Stimulated activated naive CD8-positive, alpha-beta T cell treated with anti-CD3 and anti-CD28 coated beads, Interleukin-15, amount 100 ng/mL, for 72 hours (primary cell): ENCODE measurements at regions not wholly inside any gene's neighbourhood (a gene's known extent, or its start where the extent isn't known, plus 50 kb on each side); places are given as distances from the start of the nearest gene placed in this dataset.
A peak's percentile ranks its signal among the peaks of the same experiment; 100 is the strongest.

Experiments used
- ATAC-seq: fragments of 150-1000 bp; cut with Tn5 transposase; 2 replicates; pipeline ENCODE4 v1.10.0; 2021; ENCODE audit warnings: mild to moderate bottlenecking, moderate library complexity
- DNase-seq, 2 donors: peaks; one replicate each; pipeline ENCODE4 v3.0.0; 2021 to 2022
- H3K27ac Mint-ChIP-seq, 2 donors: one replicate each; pipeline ENCODE4 v1.8.0; 2022; ENCODE audit warnings: mild to moderate bottlenecking in 2 of 2, mixed read lengths in 2 of 2, moderate library complexity in 2 of 2
- H3K27me3 Mint-ChIP-seq: one replicate; pipeline ENCODE4 v1.8.0; 2022; ENCODE audit warnings: mixed read lengths
- H3K4me1 Mint-ChIP-seq: one replicate; pipeline ENCODE4 v1.8.0; 2022; ENCODE audit warnings: mild to moderate bottlenecking, mixed read lengths
- H3K4me3 Mint-ChIP-seq, 2 donors: one replicate each; pipeline ENCODE4 v1.8.0; 2022; ENCODE audit warnings: mild to moderate bottlenecking in 2 of 2, mixed read lengths in 2 of 2, moderate library complexity in 1 of 2
- H3K9me3 Mint-ChIP-seq, 2 donors: one replicate each; pipeline ENCODE4 v1.8.0; 2022; ENCODE audit warnings: mixed read lengths in 2 of 2

DNA sequence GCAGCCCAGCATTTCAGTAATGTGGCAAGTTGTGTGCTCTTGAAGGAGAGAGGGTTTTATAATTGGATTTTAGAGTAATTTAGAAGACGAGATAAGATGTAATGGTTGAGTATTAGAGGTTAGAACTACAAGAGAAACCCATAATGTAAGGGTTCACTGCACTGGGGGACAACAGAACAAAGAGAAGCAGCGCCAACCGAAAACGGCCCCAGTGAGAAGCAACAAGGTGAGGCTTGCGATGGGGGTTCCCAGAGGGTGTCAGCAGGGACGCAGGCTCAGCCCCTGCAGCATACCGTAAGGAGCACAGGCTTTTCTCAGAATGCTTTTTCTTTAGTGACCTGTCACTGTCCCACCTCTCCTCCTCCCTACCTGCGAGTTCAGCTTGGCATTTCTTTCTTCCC, 183.9 kb upstream of the ETAA1 start:
- Mint-ChIP-seq H3K27me3 (no peaks in the 10 kb centered on the region), H3K4me3 (no peak overlapping the region), H3K4me1 (no peaks in the 10 kb centered on the region), H3K27ac (no peak overlapping the region), H3K9me3 (peaks cover 0 to 4% of the 10 kb centered on the region in 2 donors)
- ATAC-seq (no peak), DNase-seq (no peak)

DNA sequence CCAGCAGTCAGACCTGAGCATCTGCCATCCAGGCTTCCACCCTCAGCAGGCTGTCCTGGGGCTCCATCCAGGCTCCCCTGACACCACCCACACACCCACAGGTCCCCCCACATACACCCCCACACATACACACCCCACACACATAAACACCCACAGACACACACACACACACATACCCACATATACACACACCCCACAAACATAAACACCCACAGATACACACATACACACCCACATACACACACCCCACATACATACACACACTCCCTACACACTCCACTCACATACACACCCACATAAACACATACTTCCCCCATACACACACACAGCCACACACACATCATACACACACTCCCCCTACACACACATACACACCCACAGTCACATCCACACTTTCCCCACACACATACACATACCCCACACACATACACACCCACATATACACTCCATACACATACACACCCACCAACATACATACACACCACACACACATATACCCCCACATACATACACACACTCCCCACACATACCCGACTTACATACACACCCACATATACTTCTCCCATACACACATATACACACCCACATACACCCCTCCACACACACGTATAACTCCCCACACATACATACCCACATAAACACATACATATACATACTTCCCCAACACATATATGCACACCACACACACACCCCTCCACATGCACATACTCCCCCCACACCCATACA, 183.3 kb upstream of the ETAA1 start:
- Mint-ChIP-seq H3K4me3 (no peak overlapping the region), H3K9me3 (peaks cover 4 to 6% of the 10 kb centered on the region in 2 donors), H3K27ac (no peak overlapping the region), H3K4me1 (no peaks in the 10 kb centered on the region), H3K27me3 (no peaks in the 10 kb centered on the region)
- ATAC-seq (peak; percentile 45), DNase-seq (no peak)

DNA sequence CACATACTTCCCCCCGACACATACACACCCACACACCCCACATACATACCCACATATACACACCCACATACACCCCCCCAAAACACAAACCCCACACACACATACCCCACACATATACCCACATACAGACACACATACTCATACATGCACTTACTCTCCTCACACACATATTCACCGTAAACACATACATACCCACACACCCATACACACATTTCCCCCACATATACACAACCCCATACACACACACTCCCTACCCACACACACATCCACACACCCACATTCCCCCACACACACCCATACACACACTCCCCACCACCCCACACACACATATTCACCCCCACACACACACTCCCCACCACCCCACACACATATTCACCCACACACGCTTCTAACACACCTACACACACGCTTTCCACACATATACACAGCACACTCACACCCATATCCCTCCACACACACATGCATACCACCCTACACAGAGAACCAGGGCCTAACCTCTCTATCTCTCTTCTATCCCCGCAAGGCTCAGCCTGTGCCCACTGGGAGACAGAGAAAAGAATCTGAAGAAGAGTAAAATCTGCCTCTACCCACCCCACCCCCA, 182.4 kb upstream of the ETAA1 start:
- DNase-seq (no peak), ATAC-seq (peak; percentile 48)
- no peak overlapping the region for H3K4me3 Mint-ChIP-seq
- H3K4me1 Mint-ChIP-seq, result no peaks in the 10 kb centered on the region
- peaks cover 4 to 7% of the 10 kb centered on the region in 2 donors for H3K9me3 Mint-ChIP-seq
- H3K27me3 Mint-ChIP-seq, result no peaks in the 10 kb centered on the region
- H3K27ac Mint-ChIP-seq, result no peak overlapping the region

DNA sequence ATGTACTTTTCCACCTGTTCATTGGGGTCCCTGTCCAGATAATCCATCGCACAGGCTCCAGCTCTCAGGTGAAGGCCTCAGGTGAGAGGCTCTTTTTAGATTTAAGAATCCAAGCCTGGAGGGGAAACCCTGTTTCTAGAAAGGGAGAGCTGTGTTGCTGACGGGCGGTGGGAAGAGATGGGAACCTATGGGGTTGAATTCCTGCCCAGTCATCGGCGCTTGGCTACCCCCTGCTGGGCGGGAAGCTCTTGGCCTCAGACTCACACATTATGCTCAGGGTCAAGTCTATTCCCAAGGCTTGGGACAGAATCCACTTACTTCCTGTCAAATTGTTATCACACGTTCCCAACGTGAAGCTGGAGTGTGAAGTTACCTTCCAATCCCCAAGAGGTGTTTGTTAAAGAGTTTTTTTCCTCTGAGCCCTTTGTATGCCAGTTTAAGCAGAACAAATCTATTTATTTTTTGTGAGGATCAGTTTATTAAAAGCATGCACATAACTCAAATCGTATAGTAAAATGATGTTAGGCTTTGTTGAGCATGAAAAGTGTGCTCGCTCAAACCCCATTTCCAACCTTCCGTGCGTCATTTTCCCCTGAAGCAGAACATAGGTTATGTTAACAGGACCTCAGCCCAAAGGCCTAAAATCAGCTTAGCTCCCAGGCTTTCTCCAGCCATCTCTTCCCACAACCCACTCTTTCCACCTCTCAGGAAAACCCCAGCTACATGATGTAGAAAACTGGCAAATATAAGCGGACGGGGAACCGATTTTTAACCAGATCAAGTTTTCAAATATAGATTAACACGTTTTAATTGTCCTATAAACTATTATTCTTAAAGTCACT, 181.7 kb upstream of the ETAA1 start:
- H3K4me3 Mint-ChIP-seq, result no peak overlapping the region
- DNase-seq, result no peak
- no peak for ATAC-seq
- H3K27ac Mint-ChIP-seq, result no peak overlapping the region
- H3K27me3 Mint-ChIP-seq, result no peaks in the 10 kb centered on the region
- peaks cover 4 to 7% of the 10 kb centered on the region in 2 donors for H3K9me3 Mint-ChIP-seq
- no peaks in the 10 kb centered on the region for H3K4me1 Mint-ChIP-seq

DNA sequence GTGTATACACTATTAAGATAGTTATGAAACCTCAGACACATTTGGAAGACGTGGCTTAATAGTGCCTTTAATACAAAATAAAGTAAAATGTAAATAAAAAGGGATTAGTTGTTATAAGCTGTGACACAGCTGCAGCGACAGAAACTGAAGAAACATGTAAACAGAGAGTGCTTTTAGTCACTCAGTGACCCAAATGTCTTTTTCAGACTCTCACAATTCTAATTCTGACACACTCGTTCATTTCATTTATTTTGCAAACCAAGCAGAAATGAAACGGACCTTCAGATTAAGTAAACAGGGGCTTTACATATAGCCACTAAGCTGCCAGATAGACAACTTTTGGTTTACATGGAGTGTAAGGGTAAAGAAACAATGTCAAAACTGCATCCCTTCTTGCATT, 181.0 kb upstream of the ETAA1 start:
- Mint-ChIP-seq H3K4me3 (no peak overlapping the region), H3K4me1 (no peaks in the 10 kb centered on the region), H3K27ac (no peak overlapping the region), H3K27me3 (no peaks in the 10 kb centered on the region), H3K9me3 (peaks cover 4 to 7% of the 10 kb centered on the region in 2 donors)
- DNase-seq, result no peak
- no peak for ATAC-seq

DNA sequence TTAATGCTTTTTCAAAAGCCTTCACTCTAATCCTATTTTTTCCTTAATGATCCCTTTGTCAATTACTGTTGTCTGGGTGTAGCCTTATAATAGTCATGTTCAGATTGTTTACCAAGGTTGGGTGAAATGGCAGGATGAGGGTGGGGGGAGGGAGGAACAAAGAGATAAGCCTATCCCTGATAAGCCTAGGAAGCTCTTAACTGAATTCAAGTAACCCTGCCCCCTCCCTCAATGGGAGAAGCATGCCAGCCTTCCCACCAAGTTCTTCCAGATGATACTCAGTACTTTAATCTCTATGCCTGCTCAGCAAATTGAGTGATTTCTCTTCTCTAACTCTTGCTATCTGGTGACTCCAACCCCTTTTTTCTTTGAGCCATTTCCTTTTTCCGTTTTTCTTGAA, 180.3 kb upstream of the ETAA1 start:
- Mint-ChIP-seq H3K27ac (no peak overlapping the region), H3K4me1 (no peaks in the 10 kb centered on the region), H3K4me3 (no peak overlapping the region), H3K27me3 (no peaks in the 10 kb centered on the region), H3K9me3 (peaks cover 4 to 7% of the 10 kb centered on the region in 2 donors)
- ATAC-seq (no peak), DNase-seq (no peak)

DNA sequence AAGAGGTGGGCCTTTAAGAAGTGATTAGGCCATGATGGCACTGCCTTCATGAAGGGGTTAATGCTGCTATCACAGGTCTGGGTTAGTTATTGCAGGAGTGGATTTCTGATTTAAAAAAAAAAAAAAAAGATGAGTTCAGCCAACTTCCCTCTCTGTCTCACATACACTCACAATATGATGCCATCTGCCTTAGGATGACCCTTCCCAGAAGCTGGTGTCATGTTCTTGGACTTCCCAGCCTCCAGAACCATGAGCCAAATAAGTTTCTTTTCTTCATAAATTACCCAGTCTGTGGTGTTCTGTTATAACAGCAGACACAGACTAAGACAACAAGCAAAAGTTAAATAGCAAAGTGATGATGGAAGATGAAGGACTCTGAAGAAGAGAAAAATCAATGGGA, 179.7 kb upstream of the ETAA1 start:
- ATAC-seq (no peak), DNase-seq (no peak)

DNA sequence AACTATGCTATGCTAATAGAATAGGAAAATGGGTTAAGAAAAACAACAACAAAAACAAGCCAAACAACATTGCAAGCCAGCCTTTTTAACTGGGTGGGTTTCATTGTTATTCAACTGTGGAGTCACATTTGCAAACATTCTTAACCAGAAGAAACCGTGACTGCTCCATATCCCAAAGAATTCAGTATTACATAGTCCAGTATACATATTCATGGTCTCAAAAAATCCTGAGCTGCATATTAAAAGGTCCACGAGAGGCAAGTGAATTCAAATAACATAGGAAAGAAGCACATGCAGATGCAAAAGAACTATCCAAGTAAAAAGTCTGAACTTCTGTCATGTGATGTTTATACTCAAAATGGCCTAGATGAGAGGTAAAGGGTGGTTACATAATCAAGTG, 179.1 kb upstream of the ETAA1 start:
- no peaks in the 10 kb centered on the region for H3K4me1 Mint-ChIP-seq
- DNase-seq (no peak), ATAC-seq (no peak)
- peaks cover 4 to 7% of the 10 kb centered on the region in 2 donors for H3K9me3 Mint-ChIP-seq
- H3K27ac Mint-ChIP-seq, result no peak overlapping the region
- H3K27me3 Mint-ChIP-seq, result no peaks in the 10 kb centered on the region
- no peak overlapping the region for H3K4me3 Mint-ChIP-seq

More for the DNA sequence above, 179.7 kb upstream of the ETAA1 start:
- no peak overlapping the region for H3K4me3 Mint-ChIP-seq
- H3K27me3 Mint-ChIP-seq, result no peaks in the 10 kb centered on the region
- no peak overlapping the region for H3K27ac Mint-ChIP-seq
- no peaks in the 10 kb centered on the region for H3K4me1 Mint-ChIP-seq
- peaks cover 4 to 7% of the 10 kb centered on the region in 2 donors for H3K9me3 Mint-ChIP-seq

DNA sequence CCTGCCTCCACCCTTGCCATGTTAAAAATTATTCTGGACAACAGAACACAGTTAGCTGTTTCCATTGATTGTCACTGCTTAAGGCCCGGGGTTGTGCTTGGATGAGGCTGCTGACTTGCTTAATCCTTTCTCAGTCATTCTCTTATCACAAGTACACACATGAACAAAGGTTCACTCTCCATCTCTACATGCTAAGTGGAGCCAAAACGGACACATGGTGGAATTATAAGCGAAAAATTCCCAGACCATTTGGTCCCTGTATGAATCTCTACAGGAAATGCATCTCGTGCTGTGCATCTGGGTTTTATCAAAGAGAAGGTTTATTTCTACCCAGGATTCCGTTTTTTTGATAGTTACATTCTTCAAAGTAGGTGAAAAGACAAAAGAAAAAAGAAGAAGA, 177.5 kb upstream of the ETAA1 start:
- H3K9me3 Mint-ChIP-seq, result peaks cover 4 to 7% of the 10 kb centered on the region in 2 donors
- ATAC-seq, result no peak
- no peak for DNase-seq
- H3K4me3 Mint-ChIP-seq, result no peak overlapping the region
- H3K4me1 Mint-ChIP-seq, result no peaks in the 10 kb centered on the region
- no peak overlapping the region for H3K27ac Mint-ChIP-seq
- no peaks in the 10 kb centered on the region for H3K27me3 Mint-ChIP-seq

DNA sequence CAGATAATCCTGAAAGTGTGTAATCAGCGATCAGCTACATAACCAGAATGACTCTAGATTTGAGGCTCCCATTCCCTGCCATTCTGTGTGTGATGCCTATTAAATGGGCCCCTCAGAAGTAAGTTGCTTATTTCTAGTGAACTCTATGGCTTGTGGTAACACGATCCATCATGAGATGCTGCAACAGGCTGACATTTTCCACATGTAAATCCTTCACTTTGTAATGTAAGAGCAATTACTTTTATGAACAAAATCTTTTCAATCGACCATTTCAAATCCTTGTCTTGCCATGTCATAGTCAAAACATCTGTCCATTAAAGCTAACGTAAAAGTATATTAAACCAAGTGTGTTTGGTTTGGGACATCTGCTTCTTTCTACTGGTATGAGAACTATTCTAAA, 175.9 kb upstream of the ETAA1 start:
- Mint-ChIP-seq H3K27ac (no peak overlapping the region), H3K4me1 (no peaks in the 10 kb centered on the region), H3K4me3 (no peak overlapping the region), H3K9me3 (peaks cover 4 to 7% of the 10 kb centered on the region in 2 donors), H3K27me3 (no peaks in the 10 kb centered on the region)
- ATAC-seq (no peak), DNase-seq (no peak)

DNA sequence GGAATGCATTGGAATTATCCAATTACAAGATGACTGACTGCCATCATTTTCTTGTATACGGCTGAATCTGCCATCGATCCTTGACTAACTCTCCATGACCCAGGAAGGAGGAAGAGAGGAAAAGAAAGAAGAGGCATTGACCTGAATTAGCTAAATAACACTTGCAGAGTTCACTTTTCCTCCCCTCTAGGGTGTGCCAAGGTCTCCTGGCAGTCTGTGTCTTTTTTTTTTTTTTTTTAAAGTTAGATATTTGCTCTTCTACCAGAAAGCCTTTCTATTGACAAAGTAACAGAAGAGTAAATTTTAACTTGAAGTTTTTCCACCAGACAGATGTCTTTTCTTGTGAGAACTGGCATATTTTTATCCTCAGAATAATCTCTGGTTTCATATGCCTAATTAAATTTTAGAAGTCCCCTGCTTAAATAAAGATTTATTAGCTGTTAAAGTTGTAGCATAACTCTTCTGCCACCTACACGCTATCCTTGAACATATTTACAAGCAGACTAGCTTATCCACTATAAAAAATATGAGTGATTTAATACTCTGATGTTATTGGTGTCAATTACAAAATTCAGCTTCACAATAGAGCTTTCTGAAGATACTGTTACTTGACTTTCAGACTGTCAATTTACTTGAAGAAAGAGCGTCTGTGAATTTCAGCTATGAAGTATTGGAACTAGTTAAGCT, 171.7 kb upstream of the ETAA1 start:
- Mint-ChIP-seq H3K27me3 (no peaks in the 10 kb centered on the region), H3K4me3 (no peak overlapping the region)

DNA sequence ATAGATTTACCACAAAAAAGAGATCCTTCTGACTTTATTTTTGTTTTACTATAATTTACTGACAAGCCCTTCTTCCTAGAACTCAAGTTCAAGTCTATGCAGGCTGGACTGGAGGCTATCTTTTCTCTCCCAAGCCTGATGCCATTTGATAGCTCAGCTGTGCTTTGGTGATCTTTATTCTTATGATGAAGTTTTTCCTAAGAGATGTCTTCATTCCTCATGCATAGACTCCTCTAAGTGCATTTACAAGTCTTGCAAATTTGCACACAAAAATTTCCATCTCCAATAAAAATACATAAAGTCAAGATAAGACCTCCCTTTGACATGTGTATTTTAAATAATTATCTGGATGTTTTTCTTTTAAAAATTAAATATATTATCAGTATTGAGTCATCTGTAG, 167.4 kb upstream of the ETAA1 start:
- H3K4me3 Mint-ChIP-seq, result no peak overlapping the region
- H3K27ac Mint-ChIP-seq, result no peak overlapping the region
- no peaks in the 10 kb centered on the region for H3K9me3 Mint-ChIP-seq
- ATAC-seq (no peak), DNase-seq (no peak)
- H3K4me1 Mint-ChIP-seq, result no peaks in the 10 kb centered on the region
- no peaks in the 10 kb centered on the region for H3K27me3 Mint-ChIP-seq

More for the DNA sequence above, 171.7 kb upstream of the ETAA1 start:
- Mint-ChIP-seq H3K27ac (no peak overlapping the region), H3K4me1 (no peaks in the 10 kb centered on the region), H3K9me3 (no peaks in the 10 kb centered on the region)
- no peak for ATAC-seq
- DNase-seq, result no peak

DNA sequence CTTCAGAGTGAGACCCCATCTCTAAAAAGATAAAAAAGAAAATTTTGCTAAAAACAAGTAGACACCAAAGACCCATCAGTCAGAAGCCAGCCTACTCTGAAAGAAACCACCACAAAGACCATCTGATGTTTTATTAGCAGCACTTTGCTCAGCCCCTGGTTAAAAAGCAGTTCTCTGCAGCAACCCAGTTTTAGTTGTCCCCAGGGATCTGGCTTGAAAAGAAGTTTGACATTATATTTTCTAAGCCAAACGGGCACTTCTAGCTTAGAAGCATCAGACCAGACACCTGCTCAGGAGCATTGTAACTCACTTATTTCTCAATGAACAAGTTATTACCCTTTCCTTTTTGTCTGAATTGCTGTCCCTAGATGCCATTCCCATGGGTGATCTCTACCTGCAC, 164.2 kb upstream of the ETAA1 start:
- Mint-ChIP-seq H3K27ac (no peak overlapping the region), H3K9me3 (no peaks in the 10 kb centered on the region), H3K4me1 (no peaks in the 10 kb centered on the region), H3K4me3 (no peak overlapping the region), H3K27me3 (no peaks in the 10 kb centered on the region)
- DNase-seq, result no peak
- no peak for ATAC-seq

DNA sequence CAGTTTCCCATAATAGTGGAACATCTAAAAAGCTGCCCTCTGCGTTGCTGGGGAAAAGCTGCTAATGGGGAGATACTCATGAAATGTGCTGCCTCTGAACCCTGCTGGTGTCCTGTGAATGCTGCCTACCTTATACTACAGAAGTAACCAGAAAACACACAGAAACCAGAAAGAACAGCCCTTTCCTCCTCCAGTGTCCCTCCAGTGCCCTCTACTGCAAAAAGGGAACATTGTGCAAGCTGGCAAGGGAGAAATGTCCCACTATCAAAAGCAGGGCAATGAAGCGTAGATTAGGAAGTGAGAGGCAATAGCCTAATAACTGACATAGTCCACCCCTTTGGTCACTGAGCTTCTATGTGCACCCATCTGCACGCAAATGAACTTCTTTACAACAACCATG, 162.7 kb upstream of the ETAA1 start:
- Mint-ChIP-seq H3K9me3 (no peaks in the 10 kb centered on the region), H3K27me3 (no peaks in the 10 kb centered on the region), H3K4me1 (no peaks in the 10 kb centered on the region), H3K27ac (no peak overlapping the region), H3K4me3 (no peak overlapping the region)
- no peak for DNase-seq
- no peak for ATAC-seq

DNA sequence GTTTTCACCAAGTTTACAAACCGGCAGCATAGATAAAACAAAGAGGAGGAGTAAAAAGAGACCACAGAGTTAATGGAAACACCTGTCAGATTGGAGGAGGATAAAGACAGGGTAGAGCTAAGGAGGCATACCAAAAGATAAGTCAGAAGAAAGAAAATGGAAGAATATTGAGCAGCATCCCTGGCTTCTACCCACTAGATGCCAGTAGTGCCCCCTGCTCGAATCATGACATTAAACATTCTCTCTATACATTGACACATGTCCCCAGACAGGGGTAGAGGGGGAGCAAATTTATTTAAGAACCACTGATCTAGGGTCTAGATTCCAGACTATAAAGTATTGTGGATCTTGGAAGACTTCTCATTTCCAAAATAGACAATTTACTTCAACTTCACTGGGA, 159.8 kb upstream of the ETAA1 start:
- no peaks in the 10 kb centered on the region for H3K9me3 Mint-ChIP-seq
- H3K4me3 Mint-ChIP-seq, result no peak overlapping the region
- DNase-seq (no peak), ATAC-seq (no peak)
- H3K27ac Mint-ChIP-seq, result peak overlapping the region in 1 of 2 donors; percentile 44
- H3K4me1 Mint-ChIP-seq, result no peaks in the 10 kb centered on the region
- no peaks in the 10 kb centered on the region for H3K27me3 Mint-ChIP-seq

DNA sequence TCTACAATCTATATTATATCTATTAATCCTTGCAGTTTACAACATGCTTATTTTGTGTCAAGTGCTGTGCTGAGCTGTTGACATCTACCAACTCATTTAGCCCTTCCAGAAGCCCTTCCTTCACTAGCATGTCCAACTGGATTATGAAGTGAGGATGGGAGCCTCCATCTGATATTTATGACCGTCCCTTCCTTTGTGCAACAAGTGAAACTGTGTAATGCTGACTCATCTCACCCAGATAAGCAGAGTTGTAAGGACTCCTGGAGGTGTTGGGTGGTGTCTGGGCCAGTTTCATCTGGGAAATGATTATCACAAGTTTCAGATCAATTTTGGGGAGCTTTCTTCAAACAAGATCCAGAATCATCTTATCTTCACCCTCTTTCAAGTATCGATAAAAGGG, 156.6 kb upstream of the ETAA1 start:
- no peak overlapping the region for H3K27ac Mint-ChIP-seq
- DNase-seq, result no peak
- no peak for ATAC-seq
- H3K4me3 Mint-ChIP-seq, result no peak overlapping the region
- no peaks in the 10 kb centered on the region for H3K4me1 Mint-ChIP-seq
- H3K27me3 Mint-ChIP-seq, result no peaks in the 10 kb centered on the region
- no peaks in the 10 kb centered on the region for H3K9me3 Mint-ChIP-seq
